Stimulated activated CD8-positive, alpha-beta memory T cell treated with anti-CD3 and anti-CD28 coated beads, Interleukin-4, amount 100 ng/mL, for 1 hour (primary cell): ENCODE measurements at regions not wholly inside any gene's neighbourhood (a gene's known extent, or its start where the extent isn't known, plus 50 kb on each side); places are given as distances from the start of the nearest gene placed in this dataset.

ENCODE experiments used
- DNase-seq, 2 donors: peaks; one replicate each; pipeline ENCODE4 v3.0.0-alpha.2; 2020; ENCODE audit warnings: low read depth in 2 of 2, low spot score in 1 of 2

GRCh38 chr11:37817727-37818270, 1219.8 kb upstream of the RAG2 start:
- no peak for DNase-seq

- DNase-seq, result no peak
Observed at GRCh38 chr11:37812281-37812880, 1214.3 kb upstream of the RAG2 start.

GRCh38 chr11:37811349-37811748, 1213.3 kb upstream of the RAG2 start:
- no peak for DNase-seq

GRCh38 chr11:37804666-37805065, 1206.6 kb upstream of the RAG2 start:
- DNase-seq, result no peak

GRCh38 chr11:37788141-37788877, 1190.3 kb upstream of the RAG2 start:
- no peak for DNase-seq

- DNase-seq, result no peak
Observed at GRCh38 chr11:37786214-37786755, 1188.2 kb upstream of the RAG2 start.

- DNase-seq, result no peak
Observed at GRCh38 chr11:37774441-37774840, 1176.4 kb upstream of the RAG2 start.

GRCh38 chr11:37770145-37770544, 1172.1 kb upstream of the RAG2 start:
- DNase-seq, result no peak

GRCh38 chr11:37762079-37762478, 1164.0 kb upstream of the RAG2 start:
- DNase-seq, result no peak

GRCh38 chr11:37755521-37755920, 1157.5 kb upstream of the RAG2 start:
- no peak for DNase-seq

GRCh38 chr11:37748641-37749040, 1150.6 kb upstream of the RAG2 start:
- no peak for DNase-seq

- no peak for DNase-seq
Observed at GRCh38 chr11:37747121-37747520, 1149.1 kb upstream of the RAG2 start.

- DNase-seq, result no peak
Observed at GRCh38 chr11:37727371-37727770, 1129.3 kb upstream of the RAG2 start.

GRCh38 chr11:37724315-37724714, 1126.3 kb upstream of the RAG2 start:
- DNase-seq, result no peak

- DNase-seq, result no peak
Observed at GRCh38 chr11:37721485-37721884, 1123.4 kb upstream of the RAG2 start.

GRCh38 chr11:37718431-37718999, 1120.5 kb upstream of the RAG2 start:
- DNase-seq, result no peak

- DNase-seq, result no peak
Observed at GRCh38 chr11:37712251-37712650, 1114.2 kb upstream of the RAG2 start.

GRCh38 chr11:37710031-37710430, 1112.0 kb upstream of the RAG2 start:
- DNase-seq, result no peak

- DNase-seq, result no peak
Observed at GRCh38 chr11:37704791-37705190, 1106.8 kb upstream of the RAG2 start.

- no peak for DNase-seq
Observed at GRCh38 chr11:37699644-37700043, 1101.6 kb upstream of the RAG2 start.

- DNase-seq, result no peak
Observed at GRCh38 chr11:37695283-37695682, 1097.2 kb upstream of the RAG2 start.

- no peak for DNase-seq
Observed at GRCh38 chr11:37689951-37690350, 1091.9 kb upstream of the RAG2 start.
